Activated CD8-positive, alpha-beta T cell treated with anti-CD3 and anti-CD28 coated beads for 36 hours (primary cell): ENCODE measurements at regions not wholly inside any gene's neighbourhood (a gene's known extent, or its start where the extent isn't known, plus 50 kb on each side); places are given as distances from the start of the nearest gene placed in this dataset.

Experiments
- ATAC-seq: fragments of 200-7000 bp; cut with Tn5 transposase; one replicate; pipeline ENCODE4 v1.10.0; 2021; ENCODE audit warnings: mild to moderate bottlenecking, moderate library complexity
- CTCF ChIA-PET: fragments of 350-600 bp; sonication (Branson Sonifier 250); formaldehyde crosslinking; loops from one replicate; lab custom pipeline; 2021; ENCODE audit warnings: antibody characterized with exemption; lab: Charles Lee
- POLR2A ChIA-PET: fragments of 350-600 bp; sonication (Branson Sonifier 250); formaldehyde crosslinking; loops from one replicate; lab custom pipeline; 2021; ENCODE audit warnings: antibody characterized with exemption; lab: Charles Lee
- DNase-seq: peaks from one replicate; pipeline ENCODE4 v3.0.0-alpha.2; 2020
- H3K27ac Mint-ChIP-seq: one replicate; pipeline ENCODE4 v1.8.0; 2021; ENCODE audit warnings: mild to moderate bottlenecking, mixed read lengths
- H3K27me3 Mint-ChIP-seq: one replicate; pipeline ENCODE4 v1.8.0; 2021; ENCODE audit warnings: mixed read lengths
- H3K36me3 Mint-ChIP-seq: one replicate; pipeline ENCODE4 v1.8.0; 2021; ENCODE audit warnings: low read depth, mixed read lengths
- H3K4me1 Mint-ChIP-seq: one replicate; pipeline ENCODE4 v1.8.0; 2021; ENCODE audit warnings: low read depth, mixed read lengths
- H3K4me3 Mint-ChIP-seq: one replicate; pipeline ENCODE4 v1.8.0; 2021; ENCODE audit warnings: mild to moderate bottlenecking, moderate library complexity, mixed read lengths
- H3K9me3 Mint-ChIP-seq: one replicate; pipeline ENCODE4 v1.8.0; 2021; ENCODE audit warnings: mixed read lengths
- CTCF ChIP-seq: fragments of 200-600 bp; IDR thresholded peaks from one replicate; pipeline ENCODE4 v1.8.0; 2022; ENCODE audit warnings: antibody characterized with exemption, mild to moderate bottlenecking
- intact Hi-C: fragments of 100-400 bp; cut with micrococcal nuclease; formaldehyde crosslinking; loops from one replicate; pipeline ENCODE4 v1.10.0; 2022

- peak overlapping the region; percentile 89 for H3K27ac Mint-ChIP-seq
- peaks cover 27% of the 10 kb centered on the region for H3K4me1 Mint-ChIP-seq
- ATAC-seq (peak; percentile 67), DNase-seq (peak; percentile 39)
- POLR2A ChIA-PET: interaction anchor here (0.6 to 1.2 kb wide), 2 partner anchors 10 to 125 kb away, joined by 3 read pairs; no protein-coding TSS in a partner anchor
- TF ChIP-seq CTCF: no peak
- intact Hi-C loops: no loop called here
- H3K27me3 Mint-ChIP-seq: no peaks in the 10 kb centered on the region
- peaks cover 3% of the 10 kb centered on the region for H3K36me3 Mint-ChIP-seq
- H3K4me3 Mint-ChIP-seq: peak overlapping the region; percentile 39
- H3K9me3 Mint-ChIP-seq: peaks cover 2% of the 10 kb centered on the region
- CTCF ChIA-PET: interaction anchor here (1.6 to 2.0 kb wide), 2 partner anchors 12 to 25 kb away, joined by 4 to 5 read pairs; no protein-coding TSS in a partner anchor
Observed at GRCh38 chr1:59071876-59072582, 224.9 kb upstream of the FGGY start.

- no peak for ATAC-seq
- Mint-ChIP-seq H3K4me1 (peaks cover 27% of the 10 kb centered on the region), H3K4me3 (no peak overlapping the region), H3K27ac (peak overlapping the region; percentile 89), H3K36me3 (peaks cover 3% of the 10 kb centered on the region), H3K27me3 (no peaks in the 10 kb centered on the region), H3K9me3 (peaks cover 2% of the 10 kb centered on the region)
- intact Hi-C loops: no loop called here
- CTCF ChIA-PET: interaction anchor here (0.7 to 2.0 kb wide), 3 partner anchors 12 to 256 kb away, joined by 3 to 5 read pairs (median 4); no protein-coding TSS in a partner anchor
- DNase-seq: peak; percentile 8
- no peak for TF ChIP-seq CTCF
- POLR2A ChIA-PET: interaction anchor here (0.6 to 1.2 kb wide), 2 partner anchors 10 to 124 kb away, joined by 3 read pairs; no protein-coding TSS in a partner anchor
Observed at GRCh38 chr1:59072583-59072947, 224.3 kb upstream of the FGGY start.

- Mint-ChIP-seq H3K27me3 (no peaks in the 10 kb centered on the region), H3K9me3 (peaks cover 2% of the 10 kb centered on the region), H3K4me3 (no peak overlapping the region), H3K36me3 (peaks cover 3% of the 10 kb centered on the region), H3K4me1 (peaks cover 31% of the 10 kb centered on the region), H3K27ac (no peak overlapping the region)
- DNase-seq: no peak
- no peak for ATAC-seq
- CTCF ChIA-PET: no interaction called here
- POLR2A ChIA-PET: no interaction called here
- intact Hi-C loops: no loop called here
- TF ChIP-seq CTCF: no peak
Observed at GRCh38 chr1:59074598-59074997, 222.3 kb upstream of the FGGY start.

GRCh38 chr1:59075021-59075420 is 221.9 kb upstream of the FGGY start:
- Mint-ChIP-seq H3K9me3 (peaks cover 2% of the 10 kb centered on the region), H3K27ac (no peak overlapping the region), H3K4me3 (no peak overlapping the region), H3K27me3 (no peaks in the 10 kb centered on the region), H3K36me3 (peaks cover 3% of the 10 kb centered on the region), H3K4me1 (peaks cover 35% of the 10 kb centered on the region)
- no peak for ATAC-seq
- no peak for DNase-seq
- intact Hi-C loops: no loop called here
- ChIA-PET POLR2A (no interaction called here), CTCF (no interaction called here)
- no peak for TF ChIP-seq CTCF

GRCh38 chr1:59076612-59077011 is 220.3 kb upstream of the FGGY start:
- Mint-ChIP-seq H3K27ac (no peak overlapping the region), H3K4me1 (peaks cover 27% of the 10 kb centered on the region), H3K27me3 (no peaks in the 10 kb centered on the region), H3K36me3 (peaks cover 1% of the 10 kb centered on the region), H3K9me3 (peaks cover 2% of the 10 kb centered on the region), H3K4me3 (no peak overlapping the region)
- TF ChIP-seq CTCF: no peak
- intact Hi-C loops: no loop called here
- ChIA-PET POLR2A (no interaction called here), CTCF (interaction anchor here (0.9 kb wide), 1 partner anchor 295 kb away, joined by 4 read pairs; no protein-coding TSS in a partner anchor)
- ATAC-seq: no peak
- no peak for DNase-seq
